ENCODE measurements at regions not wholly inside any gene's neighbourhood (a gene's known extent, or its start where the extent isn't known, plus 50 kb on each side); places are given as distances from the start of the nearest gene placed in this dataset.

DNA sequence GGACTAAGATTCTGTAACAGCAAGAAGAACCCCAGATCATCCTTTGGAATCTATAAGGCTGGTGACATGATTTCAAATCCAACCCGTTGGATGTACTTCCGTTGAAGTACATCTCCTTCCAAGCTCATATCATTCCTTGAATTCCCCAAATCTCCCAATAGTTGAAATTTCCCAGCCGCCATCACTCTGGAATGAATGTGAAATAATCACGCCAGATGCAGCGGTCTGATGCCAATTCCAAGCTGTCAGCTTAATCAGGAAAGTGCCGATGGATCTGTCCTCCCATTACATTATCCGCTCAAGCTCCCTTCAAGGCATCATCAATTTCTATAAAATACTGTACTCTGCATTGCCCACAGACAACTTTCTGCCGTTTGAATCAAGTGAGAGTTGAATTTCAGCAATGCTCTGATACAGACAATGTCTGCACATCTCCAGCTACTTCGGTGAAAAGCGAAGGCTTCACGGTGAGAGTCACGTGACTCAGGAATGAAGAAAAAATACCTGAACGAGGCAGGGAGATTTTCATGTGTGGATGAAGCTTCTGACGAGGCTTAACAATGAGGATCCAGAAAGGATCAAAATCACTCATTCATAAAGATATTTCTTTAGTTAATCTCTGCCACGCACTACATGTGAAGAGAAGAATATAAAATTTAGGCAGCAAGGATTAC, 663.9 kb downstream of the AJAP1 start:
- Histone ChIP-seq H3K4me3 (no peak overlapping the region), H3K27ac (no peak overlapping the region)
- TF ChIP-seq, protein P1, sequence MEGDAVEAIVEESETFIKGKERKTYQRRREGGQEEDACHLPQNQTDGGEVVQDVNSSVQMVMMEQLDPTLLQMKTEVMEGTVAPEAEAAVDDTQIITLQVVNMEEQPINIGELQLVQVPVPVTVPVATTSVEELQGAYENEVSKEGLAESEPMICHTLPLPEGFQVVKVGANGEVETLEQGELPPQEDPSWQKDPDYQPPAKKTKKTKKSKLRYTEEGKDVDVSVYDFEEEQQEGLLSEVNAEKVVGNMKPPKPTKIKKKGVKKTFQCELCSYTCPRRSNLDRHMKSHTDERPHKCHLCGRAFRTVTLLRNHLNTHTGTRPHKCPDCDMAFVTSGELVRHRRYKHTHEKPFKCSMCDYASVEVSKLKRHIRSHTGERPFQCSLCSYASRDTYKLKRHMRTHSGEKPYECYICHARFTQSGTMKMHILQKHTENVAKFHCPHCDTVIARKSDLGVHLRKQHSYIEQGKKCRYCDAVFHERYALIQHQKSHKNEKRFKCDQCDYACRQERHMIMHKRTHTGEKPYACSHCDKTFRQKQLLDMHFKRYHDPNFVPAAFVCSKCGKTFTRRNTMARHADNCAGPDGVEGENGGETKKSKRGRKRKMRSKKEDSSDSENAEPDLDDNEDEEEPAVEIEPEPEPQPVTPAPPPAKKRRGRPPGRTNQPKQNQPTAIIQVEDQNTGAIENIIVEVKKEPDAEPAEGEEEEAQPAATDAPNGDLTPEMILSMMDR (IDR thresholded peaks at IDR 0.05): no peak
- peak; percentile 9 for DNase-seq (ENCODE audit: low spot score)

DNA sequence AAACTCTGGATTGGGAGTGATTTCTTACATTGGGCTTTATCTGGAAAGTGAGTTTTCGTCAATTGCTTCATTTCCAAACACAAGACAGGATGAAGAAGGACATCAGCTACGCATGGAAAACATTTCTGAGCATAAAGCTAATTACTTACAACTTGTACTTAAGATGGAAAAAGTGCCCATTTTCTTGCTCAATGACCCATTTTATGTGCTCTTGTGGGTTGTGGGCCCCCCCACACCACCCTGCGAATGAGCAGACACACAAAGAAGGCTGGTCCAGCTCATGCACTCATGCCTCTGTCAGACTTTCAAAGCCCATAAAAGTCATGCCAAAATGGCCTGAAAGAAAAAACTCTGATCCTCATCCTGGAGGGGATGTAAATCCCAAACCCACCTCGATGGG, 663.0 kb downstream of the AJAP1 start:
- H3K27ac ChIP-seq: no peak overlapping the region
- no peak overlapping the region for H3K4me3 ChIP-seq
- no peak for DNase-seq (ENCODE audit: low spot score)
- TF ChIP-seq, protein P1 (IDR thresholded peaks at IDR 0.05): no peak

DNA sequence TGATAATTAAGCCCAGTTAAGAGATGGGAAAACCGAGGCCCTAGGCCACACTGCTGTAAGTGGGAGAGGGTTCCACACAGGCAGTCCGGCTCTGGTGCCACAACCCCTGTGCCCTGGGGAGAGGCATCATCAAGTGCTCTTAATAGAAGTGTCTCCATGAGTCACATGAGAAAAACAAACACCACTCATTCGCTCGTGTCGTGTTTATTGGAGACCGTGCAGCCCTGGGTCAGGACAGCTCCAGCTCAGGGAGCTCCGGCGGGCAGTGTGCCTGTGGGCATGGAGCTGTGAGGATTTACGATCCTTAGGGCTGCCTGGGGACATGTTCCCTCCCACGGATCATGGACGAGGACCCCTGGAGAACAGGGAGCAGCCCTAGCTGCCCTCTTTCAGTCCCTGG, 658.5 kb downstream of the AJAP1 start:
- H3K4me3 ChIP-seq: no peak overlapping the region
- TF ChIP-seq, protein P1 (IDR thresholded peaks at IDR 0.05): no peak
- no peak overlapping the region for H3K27ac ChIP-seq
- DNase-seq (ENCODE audit: low spot score): no peak

DNA sequence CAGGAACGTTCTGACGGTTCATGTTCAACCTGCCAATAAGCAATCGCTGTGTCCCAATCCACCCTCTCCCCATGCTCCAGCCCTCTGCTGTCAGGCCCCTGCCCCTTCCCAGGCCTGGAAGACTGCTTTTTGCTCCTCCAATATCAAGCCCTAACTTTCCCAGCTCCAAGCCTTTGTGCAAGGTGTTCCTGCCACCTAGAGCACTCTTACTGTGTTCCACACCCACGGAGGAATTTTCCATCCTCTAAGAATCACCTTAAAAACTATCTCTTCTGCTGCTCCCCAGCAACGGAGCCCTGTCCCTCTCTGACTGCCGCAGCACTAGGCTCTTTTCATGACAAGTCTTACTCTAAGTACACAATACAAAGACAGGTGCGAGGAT, 657.9 kb downstream of the AJAP1 start:
- no peak for DNase-seq (ENCODE audit: low spot score)
- no peak overlapping the region for H3K27ac ChIP-seq
- TF ChIP-seq, protein P1 (IDR thresholded peaks at IDR 0.05): no peak
- H3K4me3 ChIP-seq: no peak overlapping the region

DNA sequence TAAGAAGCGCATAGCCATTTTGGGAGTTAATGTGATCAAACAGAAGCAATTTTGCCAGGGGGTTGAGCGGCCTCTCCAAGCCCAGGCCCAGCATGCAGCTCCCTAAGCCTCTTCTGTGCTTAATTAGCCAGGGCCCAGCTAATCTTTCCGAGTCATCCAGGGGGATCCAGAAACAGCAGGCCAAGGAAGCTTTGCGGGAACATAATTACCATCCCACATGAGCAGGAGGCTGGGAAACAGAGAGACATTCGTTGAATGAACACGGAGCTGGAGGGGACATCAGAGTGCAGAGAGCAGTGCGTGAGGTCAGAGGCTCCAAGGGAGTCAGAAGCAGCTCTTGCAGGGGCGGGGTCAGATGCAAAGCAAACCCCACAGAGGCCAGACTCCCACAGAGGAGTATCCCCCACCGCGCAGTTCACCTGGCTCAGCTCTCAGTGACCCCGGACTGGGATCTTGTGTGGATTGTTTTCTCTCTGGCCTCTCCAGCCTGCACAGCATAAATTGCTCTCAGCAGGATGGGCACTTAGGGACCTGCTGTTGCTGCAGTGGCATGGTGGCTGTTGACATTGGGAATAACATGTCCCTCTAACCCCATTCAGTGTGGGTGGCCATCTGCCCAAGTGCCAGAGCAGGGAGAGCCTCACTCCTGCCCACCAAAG, 657.4 kb downstream of the AJAP1 start:
- TF ChIP-seq, protein P1 (IDR thresholded peaks at IDR 0.05): no peak
- Histone ChIP-seq H3K4me3 (no peak overlapping the region), H3K27ac (no peak overlapping the region)
- DNase-seq (ENCODE audit: low spot score): no peak

DNA sequence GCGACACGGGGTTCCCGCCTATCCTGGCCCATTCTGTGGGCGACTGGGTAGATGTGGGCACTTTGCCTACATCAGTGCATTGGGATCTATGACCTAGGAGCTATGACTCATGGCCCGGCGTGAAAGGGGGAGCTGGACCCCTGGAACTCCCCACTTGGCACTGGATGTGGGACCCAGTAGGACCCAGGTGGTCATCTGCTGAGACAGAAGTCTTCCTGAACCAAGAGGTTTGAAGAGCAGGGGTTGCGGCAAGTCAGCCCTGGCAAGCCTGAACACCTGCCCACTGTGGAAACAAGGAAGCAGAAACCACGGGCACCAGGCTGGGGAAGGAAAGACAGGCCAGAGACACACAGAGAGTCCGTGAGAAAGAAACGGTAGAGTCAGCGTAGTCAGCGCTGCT, 656.7 kb downstream of the AJAP1 start:
- TF ChIP-seq, protein P1 (IDR thresholded peaks at IDR 0.05): no peak
- peak; percentile 55 for DNase-seq (ENCODE audit: low spot score)

DNA sequence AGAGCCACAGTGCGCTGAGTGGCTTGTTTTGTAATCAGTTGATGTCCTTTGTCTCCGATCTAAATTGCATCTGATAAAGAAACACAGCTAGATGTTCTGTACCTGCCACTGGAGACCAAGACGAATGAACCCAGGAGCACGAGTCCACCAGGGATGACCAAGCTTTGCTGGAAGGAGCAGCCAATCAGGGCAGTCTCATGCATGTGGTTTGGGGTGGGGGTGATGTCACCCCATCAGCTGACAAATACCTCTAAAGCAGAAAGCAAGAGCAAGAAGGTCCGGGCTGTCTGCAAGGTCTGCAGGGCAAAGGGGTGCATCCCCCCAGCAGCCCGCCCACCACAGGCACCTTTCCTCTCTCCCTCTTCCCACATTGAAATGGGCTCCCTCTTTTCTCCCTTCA, 653.8 kb downstream of the AJAP1 start:
- Histone ChIP-seq H3K27ac (no peak overlapping the region), H3K4me3 (no peak overlapping the region)
- peak; percentile 22 for DNase-seq (ENCODE audit: low spot score)
- TF ChIP-seq, protein P1 (IDR thresholded peaks at IDR 0.05): no peak

More for the DNA sequence above, 656.7 kb downstream of the AJAP1 start:
- Histone ChIP-seq H3K27ac (no peak overlapping the region), H3K4me3 (no peak overlapping the region)
